NCI-H128 (cell line): ENCODE measurements at regions not wholly inside any gene's neighbourhood (a gene's known extent, or its start where the extent isn't known, plus 50 kb on each side); places are given as distances from the start of the nearest gene placed in this dataset.

Experiments
- DNase-seq: peaks from one replicate; lab custom pipeline; 2025; ENCODE audit not compliant: unreplicated experiment; lab: John Stamatoyannopoulos, UW

DNA sequence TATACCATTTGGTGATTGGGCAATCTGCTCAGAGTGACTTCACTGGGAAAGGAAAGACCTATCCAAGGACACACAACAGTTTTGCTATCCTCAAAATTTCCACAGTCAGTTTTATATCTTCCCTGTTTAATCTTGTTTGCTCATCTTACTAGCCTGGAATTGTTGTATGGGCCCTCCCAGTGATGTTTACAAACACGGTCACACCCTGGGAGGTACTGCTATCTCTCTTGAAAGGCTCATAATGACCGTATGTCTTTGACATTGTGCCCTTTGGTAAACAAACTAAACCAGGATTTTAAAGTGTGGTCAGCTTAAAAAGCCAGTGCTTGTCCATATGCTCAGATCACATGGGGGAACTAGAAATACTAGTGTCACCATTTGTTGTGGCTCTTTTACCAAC is 277.0 kb downstream of the CDH2 start:
- DNase-seq: no peak

- DNase-seq: no peak
These were observed 282.2 kb downstream of the CDH2 start for GRCh38 chr18:27894746-27895145.

GRCh38 chr18:27887711-27888495 is 289.0 kb downstream of the CDH2 start:
- no peak for DNase-seq

GRCh38 chr18:27887287-27887686 is 289.6 kb downstream of the CDH2 start:
- no peak for DNase-seq

DNA sequence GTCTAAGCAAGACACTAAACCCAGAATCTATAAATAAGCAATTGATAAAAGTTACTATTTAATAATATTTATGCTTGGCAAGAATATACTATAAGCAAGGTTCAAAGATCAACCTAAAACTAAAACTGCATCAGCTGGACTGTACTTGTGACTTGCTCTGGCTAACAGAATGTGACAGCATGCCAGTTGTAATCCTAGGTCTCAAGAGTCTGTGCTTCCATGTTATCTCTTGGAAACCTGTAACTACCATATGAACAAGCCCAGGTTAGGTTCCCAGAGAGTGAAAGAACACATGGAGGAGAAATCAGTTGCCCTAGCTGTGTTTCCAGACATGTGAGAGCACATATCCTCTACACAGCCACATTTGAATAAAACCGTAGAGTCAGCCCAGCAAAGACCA is 297.4 kb downstream of the CDH2 start:
- no peak for DNase-seq

DNA sequence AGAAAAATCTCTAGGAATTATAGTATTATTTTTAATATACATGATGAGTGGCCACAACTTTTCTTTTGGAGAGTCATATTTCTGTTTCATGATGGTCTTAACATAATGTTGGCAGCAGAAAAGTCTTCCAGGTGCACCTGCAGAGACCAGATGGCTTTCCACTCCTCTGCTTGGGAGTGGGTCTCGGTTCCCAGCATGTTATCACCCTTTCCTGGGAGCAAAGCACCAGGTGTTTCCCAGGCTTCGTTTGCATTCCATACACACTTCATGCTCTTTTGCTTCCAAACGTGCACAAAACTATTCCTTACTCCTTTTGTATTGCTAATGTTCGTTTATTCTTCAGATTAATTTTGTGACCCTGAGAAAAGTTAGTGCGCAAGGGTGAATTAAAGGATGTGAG is 305.2 kb downstream of the CDH2 start:
- DNase-seq: peak; percentile 63

DNA sequence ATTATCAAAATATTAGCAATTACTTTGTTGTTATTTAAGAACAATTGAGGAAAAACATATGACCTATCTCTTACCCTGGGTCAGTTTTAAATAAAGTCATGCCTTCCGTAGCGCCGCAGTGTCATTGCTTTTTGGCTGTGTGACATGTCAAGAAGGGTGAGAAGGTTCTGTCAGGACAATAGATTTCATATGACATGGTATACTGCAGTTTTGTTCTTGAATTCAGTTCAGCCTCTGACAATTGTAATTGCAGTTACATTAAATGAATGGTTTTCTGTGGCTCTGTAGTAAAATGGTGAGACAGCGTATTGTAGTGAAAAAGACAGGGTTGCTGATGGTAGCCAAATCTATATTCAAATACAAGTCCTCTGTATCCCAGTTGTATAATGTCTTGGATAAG is 307.2 kb downstream of the CDH2 start:
- no peak for DNase-seq

- no peak for DNase-seq
These were observed 311.5 kb downstream of the CDH2 start for GRCh38 chr18:27865431-27865830.

- no peak for DNase-seq
These were observed 313.0 kb downstream of the CDH2 start for GRCh38 chr18:27863780-27864430.

- no peak for DNase-seq
These were observed 314.8 kb downstream of the CDH2 start for GRCh38 chr18:27862041-27862682.

DNA sequence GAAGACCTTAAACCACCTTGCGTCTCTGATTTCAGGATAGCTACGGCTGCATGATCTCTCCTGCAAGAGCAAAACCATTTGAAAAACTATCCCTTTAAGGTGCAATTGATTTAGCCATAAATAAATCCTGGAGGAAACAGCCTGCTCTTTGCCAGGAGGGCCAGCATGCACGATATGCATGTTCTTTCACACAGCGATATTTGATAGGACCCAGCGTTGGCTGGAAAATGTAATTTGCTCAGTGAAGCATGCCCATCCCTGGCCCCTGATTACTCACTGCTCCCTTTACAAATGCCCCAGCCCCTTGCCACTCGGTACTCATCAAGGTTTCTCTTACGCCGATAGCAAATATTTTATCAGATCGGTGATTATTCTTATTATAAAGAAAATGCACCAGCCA is 315.4 kb downstream of the CDH2 start:
- DNase-seq: peak; percentile 97

- no peak for DNase-seq
These were observed 316.2 kb downstream of the CDH2 start for GRCh38 chr18:27860701-27861107.

DNA sequence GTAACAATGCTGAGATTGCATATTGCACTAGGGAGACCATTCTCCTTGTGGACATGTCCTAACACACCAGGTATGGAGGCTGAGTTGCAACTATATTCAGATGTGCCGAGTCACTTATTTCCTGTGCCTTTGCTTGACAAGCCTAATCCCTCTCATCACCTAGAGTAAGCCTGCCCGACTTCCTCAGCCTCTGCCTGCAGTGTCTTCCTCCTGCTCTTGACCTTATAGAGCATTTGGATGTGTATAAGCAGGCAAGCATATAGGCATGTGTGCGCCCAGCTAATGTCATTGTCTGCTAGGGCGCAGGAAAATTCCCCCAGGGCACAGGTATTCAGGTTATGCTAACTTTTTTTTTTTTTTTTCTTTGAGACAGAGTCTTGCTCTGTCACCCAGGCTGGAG is 316.9 kb downstream of the CDH2 start:
- no peak for DNase-seq

- DNase-seq: no peak
These were observed 320.1 kb downstream of the CDH2 start for GRCh38 chr18:27856820-27857219.

DNA sequence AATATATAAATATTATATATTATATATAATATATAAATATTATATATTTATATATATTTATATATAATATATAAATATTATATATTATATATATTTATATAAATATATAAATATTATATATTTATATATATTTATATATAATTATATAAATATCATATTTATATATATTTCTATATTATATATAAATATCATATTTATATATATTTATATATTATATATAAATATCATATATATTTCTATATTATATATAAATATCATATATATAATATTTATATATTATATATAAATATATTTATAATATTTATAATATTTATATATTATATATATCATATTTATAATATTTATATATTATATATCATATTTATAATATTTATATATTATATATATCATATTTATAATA is 321.4 kb downstream of the CDH2 start:
- no peak for DNase-seq

- no peak for DNase-seq
These were observed 322.3 kb downstream of the CDH2 start for GRCh38 chr18:27854631-27855030.

- no peak for DNase-seq
These were observed 328.6 kb downstream of the CDH2 start for GRCh38 chr18:27848336-27848735.

GRCh38 chr18:27847412-27847811 is 329.5 kb downstream of the CDH2 start:
- no peak for DNase-seq

DNA sequence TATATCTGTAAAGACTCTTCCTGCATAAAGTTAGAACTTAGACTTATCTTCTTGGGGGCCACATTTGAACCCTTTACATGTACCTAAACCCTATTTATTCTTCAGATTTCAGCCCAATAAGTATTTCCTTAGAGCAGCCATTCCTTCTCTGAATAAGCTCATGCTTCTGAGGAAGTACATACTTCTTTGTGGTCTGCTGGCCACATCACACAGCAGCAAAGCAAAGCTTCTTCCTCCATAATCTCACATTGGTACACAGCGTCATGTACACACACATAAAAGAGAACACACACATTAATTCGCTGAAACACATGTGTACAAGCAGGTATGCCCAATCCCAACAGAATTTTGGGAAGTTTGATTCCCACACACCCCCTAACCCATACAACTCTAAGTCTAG is 331.0 kb downstream of the CDH2 start:
- DNase-seq: no peak

GRCh38 chr18:27843783-27844777 is 332.9 kb downstream of the CDH2 start:
- DNase-seq: no peak

- DNase-seq: no peak
These were observed 337.8 kb downstream of the CDH2 start for GRCh38 chr18:27839141-27839540.
